ENCODE measurements at regions not wholly inside any gene's neighbourhood (a gene's known extent, or its start where the extent isn't known, plus 50 kb on each side); places are given as distances from the start of the nearest gene placed in this dataset.
A peak's percentile ranks its signal among the peaks of the same experiment; 100 is the strongest.

DNA sequence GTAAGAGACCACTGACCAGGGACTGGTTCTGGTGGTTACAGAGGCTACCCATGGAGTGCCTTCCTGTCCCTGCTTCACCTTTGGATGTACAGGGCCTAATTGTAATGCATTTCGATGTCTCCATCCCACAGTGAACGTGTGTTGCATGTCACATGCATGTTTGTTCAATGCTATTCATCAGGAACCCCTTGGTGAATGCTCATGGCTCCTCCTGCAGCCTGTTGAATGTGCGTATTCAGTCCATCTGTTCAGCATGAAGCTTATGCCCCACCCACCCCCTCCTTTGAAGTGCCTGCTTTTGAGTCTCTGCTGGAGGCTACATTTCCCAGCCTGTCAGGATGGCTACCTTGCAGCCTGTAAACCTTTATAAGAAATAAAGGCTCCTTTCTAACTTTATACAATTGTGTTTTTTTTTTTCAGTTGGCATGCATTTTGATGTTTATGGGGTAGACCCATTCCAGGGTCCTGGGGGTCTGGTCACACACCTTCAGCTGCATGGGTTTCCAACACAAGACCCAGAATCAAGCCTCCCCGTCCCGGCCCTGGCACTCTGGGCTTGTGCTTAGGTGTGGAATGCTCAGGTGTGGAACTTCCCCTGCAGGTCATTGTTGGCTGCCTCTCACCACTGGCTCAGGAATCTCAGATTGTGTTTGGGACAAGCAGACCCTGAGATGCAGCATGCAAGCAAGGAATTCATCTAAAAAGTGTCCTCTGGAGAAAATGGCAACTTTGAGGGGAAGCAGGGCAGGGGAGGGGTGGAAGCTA lies 238.8 kb upstream of the HDAC4 start:
- Histone ChIP-seq H3K36me3 (ENCODE audit: control insufficient read depth in 2 of 2, extremely low read depth in 1 of 2, insufficient read depth in 1 of 2, low read length in 1 of 2) (no peaks in the 10 kb centered on the region), H3K9me3 (no peaks in the 10 kb centered on the region), H3K4me1 (ENCODE audit: control insufficient read depth in 1 of 2, extremely low read depth in 1 of 2, insufficient read depth in 2 of 2, low read length in 2 of 2) (no peaks in the 10 kb centered on the region), H3K27me3 (replicated peaks in 1 of 2; ENCODE audit: control insufficient read depth in 2 of 2, extremely low read depth in 1 of 2, insufficient read depth in 2 of 2, low read length in 1 of 2) (peaks cover 0 to 4% of the 10 kb centered on the region in 2 experiments), H3K27ac (ENCODE audit: low read length) (no peak overlapping the region), H3K4me3 (ENCODE audit: control insufficient read depth in 1 of 2, extremely low read depth in 1 of 2, low read length in 1 of 2) (no peak overlapping the region)
- ATAC-seq (replicated peaks in 1 of 4) (no peak), DNase-seq (no peak)
- 72% methylated on average over 3 of the region's 5 CpGs for WGBS (ENCODE audit: insufficient coverage)
- no peaks in the 10 kb centered on the region for H3K9me3 Mint-ChIP-seq
- no peaks in the 10 kb centered on the region for H3K4me1 Mint-ChIP-seq
- POLR2A ChIA-PET: no interaction called here
- no peaks in the 10 kb centered on the region for H3K27me3 Mint-ChIP-seq
- H3K36me3 Mint-ChIP-seq: no peaks in the 10 kb centered on the region
- CTCF ChIA-PET: no interaction called here
- H3K27ac Mint-ChIP-seq: no peak overlapping the region
- no peak overlapping the region for H3K4me3 Mint-ChIP-seq

DNA sequence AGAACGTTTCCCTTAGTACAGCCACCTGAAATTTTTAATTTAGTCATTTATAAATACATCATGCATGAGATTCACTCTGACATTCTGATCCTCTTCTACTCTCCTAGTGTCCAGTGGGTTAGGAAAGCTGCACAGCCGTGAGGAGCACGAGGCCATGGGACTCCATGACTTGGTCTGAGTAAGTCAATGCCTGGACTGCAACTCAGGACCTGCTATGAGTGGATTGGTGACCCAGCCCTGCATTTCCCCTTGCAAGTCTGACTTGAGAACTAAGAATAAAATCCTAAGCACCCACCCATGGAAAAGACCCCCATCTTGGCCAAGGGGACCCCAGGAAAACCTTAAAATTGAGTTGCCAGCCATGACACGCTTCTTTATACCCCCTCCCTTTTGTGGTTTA lies 237.6 kb upstream of the HDAC4 start:
- 60% methylated on average over 1 of the region's 4 CpGs for WGBS (ENCODE audit: insufficient coverage)
- Mint-ChIP-seq H3K4me3 (no peak overlapping the region), H3K27ac (no peak overlapping the region), H3K27me3 (no peaks in the 10 kb centered on the region), H3K36me3 (no peaks in the 10 kb centered on the region), H3K9me3 (no peaks in the 10 kb centered on the region), H3K4me1 (no peaks in the 10 kb centered on the region)
- no peak overlapping the region for H3K27ac ChIP-seq (ENCODE audit: low read length)
- no peak for DNase-seq
- H3K27me3 ChIP-seq (replicated peaks in 1 of 2; ENCODE audit: control insufficient read depth in 2 of 2, extremely low read depth in 1 of 2, insufficient read depth in 2 of 2, low read length in 1 of 2): peaks cover 0 to 4% of the 10 kb centered on the region in 2 experiments
- H3K36me3 ChIP-seq (ENCODE audit: control insufficient read depth in 2 of 2, extremely low read depth in 1 of 2, insufficient read depth in 1 of 2, low read length in 1 of 2): no peaks in the 10 kb centered on the region
- POLR2A ChIA-PET: no interaction called here
- ATAC-seq (replicated peaks in 1 of 4): no peak
- H3K4me1 ChIP-seq (ENCODE audit: control insufficient read depth in 1 of 2, extremely low read depth in 1 of 2, insufficient read depth in 2 of 2, low read length in 2 of 2): no peaks in the 10 kb centered on the region
- CTCF ChIA-PET: no interaction called here
- H3K9me3 ChIP-seq: no peaks in the 10 kb centered on the region
- H3K4me3 ChIP-seq (ENCODE audit: control insufficient read depth in 1 of 2, extremely low read depth in 1 of 2, low read length in 1 of 2): no peak overlapping the region

- CTCF ChIA-PET: no interaction called here
- Mint-ChIP-seq H3K36me3 (no peaks in the 10 kb centered on the region), H3K4me3 (no peak overlapping the region), H3K27me3 (no peaks in the 10 kb centered on the region), H3K27ac (no peak overlapping the region), H3K9me3 (no peaks in the 10 kb centered on the region), H3K4me1 (no peaks in the 10 kb centered on the region)
- POLR2A ChIA-PET: interaction anchor here in 1 of 2 donors (0.5 kb wide), 1 partner anchor 1541 kb away, joined by 5 read pairs; no protein-coding TSS in a partner anchor
- Histone ChIP-seq H3K36me3 (ENCODE audit: control insufficient read depth in 2 of 2, extremely low read depth in 1 of 2, insufficient read depth in 1 of 2, low read length in 1 of 2) (no peaks in the 10 kb centered on the region), H3K27me3 (replicated peaks in 1 of 2; ENCODE audit: control insufficient read depth in 2 of 2, extremely low read depth in 1 of 2, insufficient read depth in 2 of 2, low read length in 1 of 2) (peaks cover 0 to 4% of the 10 kb centered on the region in 2 experiments), H3K9me3 (no peaks in the 10 kb centered on the region), H3K4me3 (ENCODE audit: control insufficient read depth in 1 of 2, extremely low read depth in 1 of 2, low read length in 1 of 2) (no peak overlapping the region), H3K4me1 (ENCODE audit: control insufficient read depth in 1 of 2, extremely low read depth in 1 of 2, insufficient read depth in 2 of 2, low read length in 2 of 2) (no peaks in the 10 kb centered on the region), H3K27ac (ENCODE audit: low read length) (no peak overlapping the region)
- ATAC-seq (replicated peaks in 1 of 4) (no peak), DNase-seq (no peak)
- 100% methylated on average over 2 of the region's 3 CpGs for WGBS (ENCODE audit: insufficient coverage)
Measured at GRCh38 chr2:239636808-239637207, 236.0 kb upstream of the HDAC4 start.

DNA sequence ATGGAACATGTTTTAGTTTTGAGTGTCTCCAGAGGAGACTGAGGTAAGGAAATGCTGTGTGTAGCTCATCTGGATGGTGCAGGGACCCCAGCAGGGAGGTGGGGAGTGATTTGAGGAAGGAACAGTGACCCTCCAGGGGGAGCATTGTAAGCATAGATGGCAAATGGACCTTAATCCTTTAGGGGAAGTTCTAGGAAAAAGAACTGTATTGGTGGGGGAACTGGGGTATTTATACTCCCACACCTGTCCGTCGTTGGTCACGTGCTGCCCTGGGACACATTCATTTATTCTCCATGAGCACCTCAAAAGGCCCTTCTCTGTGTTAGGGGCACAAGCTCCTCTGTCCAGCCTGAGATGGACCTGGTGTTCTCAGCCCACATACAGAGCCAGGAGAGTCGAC lies 233.9 kb upstream of the HDAC4 start:
- Histone ChIP-seq H3K27ac (ENCODE audit: low read length) (no peak overlapping the region), H3K9me3 (no peaks in the 10 kb centered on the region), H3K4me3 (ENCODE audit: control insufficient read depth in 1 of 2, extremely low read depth in 1 of 2, low read length in 1 of 2) (no peak overlapping the region), H3K36me3 (ENCODE audit: control insufficient read depth in 2 of 2, extremely low read depth in 1 of 2, insufficient read depth in 1 of 2, low read length in 1 of 2) (no peaks in the 10 kb centered on the region), H3K4me1 (ENCODE audit: control insufficient read depth in 1 of 2, extremely low read depth in 1 of 2, insufficient read depth in 2 of 2, low read length in 2 of 2) (peaks cover 0 to 14% of the 10 kb centered on the region in 2 experiments), H3K27me3 (replicated peaks in 1 of 2; ENCODE audit: control insufficient read depth in 2 of 2, extremely low read depth in 1 of 2, insufficient read depth in 2 of 2, low read length in 1 of 2) (peaks cover 0 to 4% of the 10 kb centered on the region in 2 experiments)
- H3K27me3 Mint-ChIP-seq: no peaks in the 10 kb centered on the region
- H3K9me3 Mint-ChIP-seq: no peaks in the 10 kb centered on the region
- peaks cover 0 to 7% (median 0%) of the 10 kb centered on the region in 3 donors for H3K4me1 Mint-ChIP-seq
- ATAC-seq (replicated peaks in 1 of 4) (no peak), DNase-seq (no peak)
- WGBS (ENCODE audit: insufficient coverage): 100% methylated on average over 1 of the region's 4 CpGs
- ChIA-PET POLR2A (no interaction called here), CTCF (no interaction called here)
- H3K4me3 Mint-ChIP-seq: no peak overlapping the region
- no peaks in the 10 kb centered on the region for H3K36me3 Mint-ChIP-seq
- no peak overlapping the region for H3K27ac Mint-ChIP-seq

DNA sequence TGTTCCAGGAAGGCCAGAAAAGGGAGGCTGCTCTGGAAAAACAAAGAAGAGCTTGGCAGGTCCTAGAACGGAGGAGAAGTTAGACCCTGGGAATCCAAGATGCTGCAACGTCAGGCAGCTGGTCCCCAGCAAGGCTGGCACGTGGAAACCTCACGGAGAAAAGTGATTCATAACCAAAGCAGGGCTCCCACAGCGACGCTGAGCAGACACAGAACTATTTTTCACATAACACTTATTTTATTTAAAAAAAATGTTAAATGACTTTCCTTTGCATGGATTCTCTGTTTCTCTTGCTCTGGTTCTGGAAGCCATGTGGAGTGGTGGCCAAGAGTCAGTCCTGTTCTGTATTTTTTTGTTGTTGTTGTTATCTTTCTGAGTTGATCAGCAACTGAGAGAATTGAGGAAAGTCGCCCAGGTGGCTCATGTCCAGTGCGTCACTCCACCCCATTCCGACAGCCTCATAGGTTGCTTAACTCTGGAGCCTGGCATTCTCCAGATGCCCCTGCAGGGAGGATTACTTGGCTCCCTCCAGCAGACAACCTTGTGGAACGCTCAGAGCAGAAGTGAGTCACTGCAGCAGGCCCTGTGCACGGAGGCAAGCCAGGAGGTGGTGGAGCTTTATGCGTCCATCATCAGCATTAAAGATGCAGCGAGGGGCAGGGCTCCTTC lies 229.9 kb upstream of the HDAC4 start:
- Mint-ChIP-seq H3K4me3 (no peak overlapping the region), H3K9me3 (no peaks in the 10 kb centered on the region), H3K27ac (no peak overlapping the region), H3K36me3 (no peaks in the 10 kb centered on the region), H3K27me3 (no peaks in the 10 kb centered on the region), H3K4me1 (peaks cover 12 to 32% (median 21%) of the 10 kb centered on the region in 3 donors)
- DNase-seq (peak in 1 of 35 experiments; percentile 33), ATAC-seq (replicated peaks in 1 of 4) (no peak)
- Histone ChIP-seq H3K36me3 (ENCODE audit: control insufficient read depth in 2 of 2, extremely low read depth in 1 of 2, insufficient read depth in 1 of 2, low read length in 1 of 2) (no peaks in the 10 kb centered on the region), H3K27me3 (replicated peaks in 1 of 2; ENCODE audit: control insufficient read depth in 2 of 2, extremely low read depth in 1 of 2, insufficient read depth in 2 of 2, low read length in 1 of 2) (no peaks in the 10 kb centered on the region), H3K4me1 (ENCODE audit: control insufficient read depth in 1 of 2, extremely low read depth in 1 of 2, insufficient read depth in 2 of 2, low read length in 2 of 2) (peaks cover 13 to 45% of the 10 kb centered on the region in 2 experiments), H3K4me3 (ENCODE audit: control insufficient read depth in 1 of 2, extremely low read depth in 1 of 2, low read length in 1 of 2) (no peak overlapping the region), H3K27ac (ENCODE audit: low read length) (no peak overlapping the region), H3K9me3 (no peaks in the 10 kb centered on the region)
- WGBS (ENCODE audit: insufficient coverage): 75% methylated on average over 9 of the region's 13 CpGs
- ChIA-PET CTCF (interaction anchor here in 1 of 2 donors (1.0 kb wide), 1 partner anchor 26 kb away, joined by 3 read pairs; no protein-coding TSS in a partner anchor), POLR2A (no interaction called here)

GRCh38 chr2:239629926-239630617 lies 229.3 kb upstream of the HDAC4 start:
- H3K4me1 Mint-ChIP-seq: peaks cover 16 to 39% (median 24%) of the 10 kb centered on the region in 3 donors
- 71% methylated on average over 3 of the region's 7 CpGs for WGBS (ENCODE audit: insufficient coverage)
- H3K4me3 ChIP-seq (ENCODE audit: control insufficient read depth in 1 of 2, extremely low read depth in 1 of 2, low read length in 1 of 2): no peak overlapping the region
- CTCF ChIA-PET: interaction anchor here in 1 of 2 donors (1.0 kb wide), 1 partner anchor 25 kb away, joined by 3 read pairs; no protein-coding TSS in a partner anchor
- H3K4me1 ChIP-seq (ENCODE audit: control insufficient read depth in 1 of 2, extremely low read depth in 1 of 2, insufficient read depth in 2 of 2, low read length in 2 of 2): peaks cover 20 to 52% of the 10 kb centered on the region in 2 experiments
- no peaks in the 10 kb centered on the region for H3K36me3 Mint-ChIP-seq
- no peak overlapping the region for H3K4me3 Mint-ChIP-seq
- H3K27ac Mint-ChIP-seq: no peak overlapping the region
- H3K9me3 Mint-ChIP-seq: no peaks in the 10 kb centered on the region
- ATAC-seq (replicated peaks in 1 of 4): no peak
- no peak overlapping the region for H3K27ac ChIP-seq (ENCODE audit: low read length)
- no peaks in the 10 kb centered on the region for H3K27me3 ChIP-seq (replicated peaks in 1 of 2; ENCODE audit: control insufficient read depth in 2 of 2, extremely low read depth in 1 of 2, insufficient read depth in 2 of 2, low read length in 1 of 2)
- H3K9me3 ChIP-seq: no peaks in the 10 kb centered on the region
- no peaks in the 10 kb centered on the region for H3K27me3 Mint-ChIP-seq
- POLR2A ChIA-PET: no interaction called here
- no peaks in the 10 kb centered on the region for H3K36me3 ChIP-seq (ENCODE audit: control insufficient read depth in 2 of 2, extremely low read depth in 1 of 2, insufficient read depth in 1 of 2, low read length in 1 of 2)
- peak in 1 of 35 experiments; percentile 50 for DNase-seq
